ENCODE measurements at regions not wholly inside any gene's neighbourhood (a gene's known extent, or its start where the extent isn't known, plus 50 kb on each side); places are given as distances from the start of the nearest gene placed in this dataset.

- DNase-seq = no peak
These were observed 94.0 kb upstream of the GLS start for GRCh38 chr2:190786404-190787166.

- DNase-seq = no peak
These were observed 92.8 kb upstream of the GLS start for GRCh38 chr2:190787743-190788235.

- DNase-seq = no peak
These were observed 91.3 kb upstream of the GLS start for GRCh38 chr2:190789074-190790004.

GRCh38 chr2:190791347-190791975, 89.2 kb upstream of the GLS start:
- no peak for DNase-seq

- no peak for DNase-seq
These were observed 88.5 kb upstream of the GLS start for GRCh38 chr2:190791976-190792575.

- DNase-seq = no peak
These were observed 87.4 kb upstream of the GLS start for GRCh38 chr2:190792956-190793888.

- DNase-seq = no peak
These were observed 86.2 kb upstream of the GLS start for GRCh38 chr2:190794377-190794776.

GRCh38 chr2:190794790-190795189, 85.8 kb upstream of the GLS start:
- no peak for DNase-seq

GRCh38 chr2:190795686-190796085, 84.9 kb upstream of the GLS start:
- DNase-seq = no peak

GRCh38 chr2:190799999-190800398, 80.6 kb upstream of the GLS start:
- DNase-seq = no peak

GRCh38 chr2:190800528-190800927, 80.1 kb upstream of the GLS start:
- DNase-seq = no peak

- no peak for DNase-seq
These were observed 78.5 kb upstream of the GLS start for GRCh38 chr2:190802129-190802528.

- no peak for DNase-seq
These were observed 77.9 kb upstream of the GLS start for GRCh38 chr2:190802626-190803209.

- no peak for DNase-seq
These were observed 76.3 kb upstream of the GLS start for GRCh38 chr2:190804182-190804795.

GRCh38 chr2:190805126-190805525, 75.5 kb upstream of the GLS start:
- DNase-seq = no peak

- no peak for DNase-seq
These were observed 74.8 kb upstream of the GLS start for GRCh38 chr2:190805843-190806242.

- DNase-seq = no peak
These were observed 72.7 kb upstream of the GLS start for GRCh38 chr2:190807886-190808285.

- no peak for DNase-seq
These were observed 71.4 kb upstream of the GLS start for GRCh38 chr2:190809139-190809764.

- DNase-seq = no peak
These were observed 70.6 kb upstream of the GLS start for GRCh38 chr2:190809876-190810525.
